ENCODE measurements at regions not wholly inside any gene's neighbourhood (a gene's known extent, or its start where the extent isn't known, plus 50 kb on each side); places are given as distances from the start of the nearest gene placed in this dataset.
A peak's percentile ranks its signal among the peaks of the same experiment; 100 is the strongest.

- no peaks in the 10 kb centered on the region for H3K9me3 ChIP-seq (replicated peaks; ENCODE audit: control insufficient read depth, insufficient read depth, low read length)
- FAIRE-seq, result no peak
- H3K9ac ChIP-seq (replicated peaks; ENCODE audit: extremely low read depth, insufficient read depth, low read length), result no peak overlapping the region
- H3K27me3 ChIP-seq (ENCODE audit: control insufficient read depth in 2 of 2, insufficient read depth in 2 of 2, low read length in 2 of 2), result no peaks in the 10 kb centered on the region
- dilution Hi-C loops (cut with MboI; ENCODE audit: extremely low pct_ligation_motif_present, low sequenced_read_pairs), result no loop called here
- no peaks in the 10 kb centered on the region for H3K4me1 ChIP-seq (ENCODE audit: control insufficient read depth, extremely low read depth, insufficient read depth, low read length)
- intact Hi-C loops (cut with micrococcal nuclease), result no loop called here
- H2AFZ ChIP-seq (ENCODE audit: low read depth, low read length), result no peak overlapping the region
- H3K4me2 ChIP-seq (ENCODE audit: insufficient read depth, low read length), result no peak overlapping the region
- no peaks in the 10 kb centered on the region for H3K79me2 ChIP-seq (ENCODE audit: control insufficient read depth, insufficient read depth, low read length)
- H3K27ac ChIP-seq (ENCODE audit: insufficient read depth, low read depth, low read length), result no peak overlapping the region
- H3K36me3 ChIP-seq (ENCODE audit: control insufficient read depth in 2 of 2, extremely low read depth in 1 of 2, insufficient read depth in 2 of 2, low read length in 2 of 2), result no peaks in the 10 kb centered on the region
- BruUV-seq (replicated peaks), result no TSS peak
- TF ChIP-seq FOS (IDR thresholded peaks at IDR 0.05; ENCODE audit: borderline replicate concordance, insufficient read depth, low read length) (no peak), POLR2AphosphoS5 (IDR thresholded peaks at IDR 0.05; ENCODE audit: insufficient read depth, low read depth, low read length) (no peak), MYC (IDR thresholded peaks at IDR 0.05; ENCODE audit: low read depth, low read length) (no peak), JUN (IDR thresholded peaks at IDR 0.05; ENCODE audit: borderline replicate concordance, insufficient read depth, insufficient read length, low read depth) (no peak)
- TF ChIP-seq, protein P1, sequence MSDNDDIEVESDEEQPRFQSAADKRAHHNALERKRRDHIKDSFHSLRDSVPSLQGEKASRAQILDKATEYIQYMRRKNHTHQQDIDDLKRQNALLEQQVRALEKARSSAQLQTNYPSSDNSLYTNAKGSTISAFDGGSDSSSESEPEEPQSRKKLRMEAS (IDR thresholded peaks at IDR 0.05; ENCODE audit: insufficient read depth, insufficient read length), result no peak
- no peak overlapping the region for H3K4me3 ChIP-seq (replicated peaks in 1 of 3; ENCODE audit: insufficient read depth in 1 of 3, low read depth in 1 of 3, low read length in 3 of 3)
- no peaks in the 10 kb centered on the region for H3K9me1 ChIP-seq (replicated peaks; ENCODE audit: control insufficient read depth, extremely low read depth, insufficient read depth, low read length)
- ChIA-PET POLR2A (no interaction called here), CTCF (no interaction called here)
- no peaks in the 10 kb centered on the region for H4K20me1 ChIP-seq (replicated peaks; ENCODE audit: control insufficient read depth, extremely low read depth, insufficient read depth, low read length)
- peak; percentile 4 for DNase-seq (ENCODE audit: low read depth, low spot score)
Observed at GRCh38 chr5:126106029-126106428, 317.2 kb upstream of the GRAMD2B start.

GRCh38 chr5:126107381-126107780 lies 315.8 kb upstream of the GRAMD2B start:
- Histone ChIP-seq H3K27ac (ENCODE audit: insufficient read depth, low read depth, low read length) (no peak overlapping the region), H3K27me3 (ENCODE audit: control insufficient read depth in 2 of 2, insufficient read depth in 2 of 2, low read length in 2 of 2) (no peaks in the 10 kb centered on the region), H4K20me1 (replicated peaks; ENCODE audit: control insufficient read depth, extremely low read depth, insufficient read depth, low read length) (no peaks in the 10 kb centered on the region), H3K4me2 (ENCODE audit: insufficient read depth, low read length) (no peak overlapping the region), H3K79me2 (ENCODE audit: control insufficient read depth, insufficient read depth, low read length) (no peaks in the 10 kb centered on the region), H3K9me1 (replicated peaks; ENCODE audit: control insufficient read depth, extremely low read depth, insufficient read depth, low read length) (no peaks in the 10 kb centered on the region), H3K9ac (replicated peaks; ENCODE audit: extremely low read depth, insufficient read depth, low read length) (no peak overlapping the region), H2AFZ (ENCODE audit: low read depth, low read length) (no peak overlapping the region), H3K9me3 (replicated peaks; ENCODE audit: control insufficient read depth, insufficient read depth, low read length) (no peaks in the 10 kb centered on the region), H3K36me3 (ENCODE audit: control insufficient read depth in 2 of 2, extremely low read depth in 1 of 2, insufficient read depth in 2 of 2, low read length in 2 of 2) (no peaks in the 10 kb centered on the region), H3K4me1 (ENCODE audit: control insufficient read depth, extremely low read depth, insufficient read depth, low read length) (no peaks in the 10 kb centered on the region), H3K4me3 (replicated peaks in 1 of 3; ENCODE audit: insufficient read depth in 1 of 3, low read depth in 1 of 3, low read length in 3 of 3) (no peak overlapping the region)
- no TSS peak for BruUV-seq (replicated peaks)
- TF ChIP-seq FOS (IDR thresholded peaks at IDR 0.05; ENCODE audit: borderline replicate concordance, insufficient read depth, low read length), result no peak
- TF ChIP-seq GATA2 (IDR thresholded peaks at IDR 0.05; ENCODE audit: insufficient read depth, insufficient read length, low read depth, low read length), result no peak
- TF ChIP-seq, protein P1 (IDR thresholded peaks at IDR 0.05; ENCODE audit: insufficient read depth, insufficient read length), result no peak
- TF ChIP-seq MYC (IDR thresholded peaks at IDR 0.05; ENCODE audit: low read depth, low read length), result no peak
- TF ChIP-seq POLR2AphosphoS5 (IDR thresholded peaks at IDR 0.05; ENCODE audit: insufficient read depth, low read depth, low read length), result no peak
- TF ChIP-seq EZH2 (IDR thresholded peaks at IDR 0.05; ENCODE audit: borderline replicate concordance, low read depth, low read length, severe bottlenecking), result no peak
- TF ChIP-seq POLR2A (IDR thresholded peaks at IDR 0.05; ENCODE audit: low read depth, low read length), result no peak
- FAIRE-seq, result no peak
- intact Hi-C loops (cut with micrococcal nuclease), result no loop called here
- ChIA-PET CTCF (no interaction called here), POLR2A (no interaction called here)
- dilution Hi-C loops (cut with MboI; ENCODE audit: extremely low pct_ligation_motif_present, low sequenced_read_pairs), result no loop called here
- DNase-seq (ENCODE audit: low read depth, low spot score), result no peak

All from endothelial cell of umbilical vein (primary cell).